Middle frontal gyrus (tissue), 1 donor: ENCODE measurements at regions not wholly inside any gene's neighbourhood (a gene's known extent, or its start where the extent isn't known, plus 50 kb on each side); places are given as distances from the start of the nearest gene placed in this dataset.

Source experiments
- DNase-seq: peaks from one replicate; pipeline ENCODE4 v3.0.0-alpha.2; 2015; ENCODE audit warnings: low spot score; ENCODE audit errors: extremely low spot score

DNA sequence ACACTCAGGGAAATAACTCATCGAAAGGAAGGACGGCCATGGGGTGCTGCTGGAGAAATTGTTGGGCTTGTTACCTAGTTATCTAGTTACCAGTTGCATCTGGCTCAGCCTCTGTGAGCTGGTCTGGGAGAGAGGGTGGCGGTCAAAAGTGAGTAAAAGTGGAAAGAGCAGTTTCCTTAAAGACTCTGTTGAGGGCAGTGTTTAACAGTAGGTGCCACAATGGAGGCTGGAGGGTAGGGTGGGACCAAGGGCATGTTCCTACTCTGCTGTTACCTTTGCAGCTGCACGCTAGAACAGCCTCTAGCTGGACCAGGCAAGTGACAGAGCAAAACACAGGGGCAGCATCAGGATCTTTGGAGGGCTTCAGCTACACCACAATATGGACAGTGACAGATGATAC, 228.8 kb upstream of the STARD13 start:
- DNase-seq: no peak

GRCh38 chr13:33515146-33515545, 229.6 kb upstream of the STARD13 start:
- DNase-seq: no peak

DNA sequence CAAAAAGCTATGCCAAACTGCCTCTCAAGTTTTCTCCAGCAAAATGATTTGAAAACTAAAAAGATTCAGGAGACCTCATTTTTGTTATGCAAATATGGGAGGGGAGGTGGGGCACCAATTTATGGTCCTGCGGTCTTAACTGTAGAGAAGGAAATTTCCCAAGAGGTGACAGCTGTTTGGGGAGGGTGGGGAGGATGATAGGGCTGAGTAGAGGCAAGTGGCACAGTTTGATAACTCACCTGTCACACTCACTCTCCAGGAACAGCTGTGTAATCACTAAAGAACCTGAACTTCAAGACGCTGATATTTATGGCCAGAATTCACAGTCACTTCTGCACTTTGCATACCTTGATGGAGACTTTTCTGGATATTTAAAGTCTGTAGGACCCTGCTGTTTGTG, 232.9 kb upstream of the STARD13 start:
- DNase-seq: no peak

GRCh38 chr13:33519561-33520467, 234.3 kb upstream of the STARD13 start:
- DNase-seq: no peak

DNA sequence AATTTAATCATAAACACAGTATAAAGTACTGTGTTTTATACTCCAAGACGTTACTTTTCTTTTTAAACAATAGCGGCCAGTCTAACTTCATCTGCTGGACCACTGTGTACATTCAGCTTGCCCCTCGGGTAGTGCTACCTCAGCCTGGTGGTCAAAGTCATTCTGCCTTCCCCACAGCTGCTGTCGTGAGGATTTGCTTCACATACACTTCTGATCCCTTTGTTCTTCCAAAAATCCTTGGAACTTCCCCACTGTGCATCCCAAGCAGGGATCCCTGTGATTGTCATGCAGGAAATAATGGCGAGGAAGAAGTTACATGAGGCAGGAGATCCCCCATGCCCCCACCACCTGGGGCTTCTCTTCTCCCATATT, 234.9 kb upstream of the STARD13 start:
- DNase-seq: no peak

DNA sequence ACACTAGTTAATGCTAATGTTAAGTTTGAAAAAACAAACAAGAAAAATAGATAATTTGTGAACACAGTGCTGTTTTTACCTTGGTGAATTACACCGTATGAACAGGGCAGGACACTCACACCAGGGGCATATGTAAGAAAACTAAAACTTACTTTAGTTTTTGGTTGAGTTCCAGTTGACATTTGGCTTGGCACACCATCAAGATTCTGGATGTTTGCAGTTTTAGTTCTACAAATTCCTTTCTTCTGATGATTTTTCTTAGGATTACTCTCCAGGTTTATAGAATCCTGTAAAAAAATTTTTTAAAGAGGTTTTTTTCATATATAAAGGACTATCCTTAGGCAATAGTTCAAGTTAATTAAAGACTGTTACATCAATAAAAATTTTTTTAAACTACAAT, 238.5 kb upstream of the STARD13 start:
- DNase-seq: no peak

GRCh38 chr13:33525763-33526162, 240.2 kb upstream of the STARD13 start:
- DNase-seq: no peak

DNA sequence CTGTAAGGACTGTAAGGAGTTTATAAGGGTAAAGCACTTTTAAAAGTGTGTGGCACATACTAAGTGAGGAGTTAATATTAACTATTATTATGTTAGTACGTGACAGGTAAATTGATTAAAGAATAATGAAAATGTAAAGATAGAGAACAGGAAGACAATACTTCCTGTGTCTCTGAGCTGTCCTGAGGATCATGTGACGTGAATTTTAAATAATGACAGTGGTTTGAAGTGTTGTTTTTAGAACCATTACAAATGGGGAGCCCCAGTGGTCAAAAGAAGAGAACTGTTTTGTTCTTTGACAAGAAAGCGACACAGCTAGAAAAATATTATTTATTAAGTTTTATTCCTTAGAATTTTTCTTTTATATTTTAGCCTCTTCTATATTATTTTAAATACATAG, 241.2 kb upstream of the STARD13 start:
- DNase-seq: no peak

DNA sequence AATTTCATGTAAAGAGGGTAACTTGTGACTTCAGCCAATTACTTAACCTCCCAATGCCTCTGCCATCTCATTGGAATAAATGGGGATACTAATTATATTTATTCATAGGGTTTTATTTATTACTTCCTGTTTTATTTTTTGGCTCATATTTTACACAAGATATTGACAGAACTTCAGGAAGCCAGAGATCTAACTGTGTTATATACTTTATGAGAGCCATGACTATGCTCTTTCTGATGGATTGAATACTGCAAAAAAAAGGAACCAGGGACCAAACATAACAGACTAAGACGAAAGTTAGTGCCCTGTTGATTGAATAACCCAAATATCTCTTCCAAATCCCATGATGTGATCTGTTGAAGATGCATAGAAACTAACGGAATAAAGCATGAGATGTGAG, 243.3 kb upstream of the STARD13 start:
- DNase-seq: no peak

GRCh38 chr13:33531484-33531883, 245.9 kb upstream of the STARD13 start:
- DNase-seq: no peak

DNA sequence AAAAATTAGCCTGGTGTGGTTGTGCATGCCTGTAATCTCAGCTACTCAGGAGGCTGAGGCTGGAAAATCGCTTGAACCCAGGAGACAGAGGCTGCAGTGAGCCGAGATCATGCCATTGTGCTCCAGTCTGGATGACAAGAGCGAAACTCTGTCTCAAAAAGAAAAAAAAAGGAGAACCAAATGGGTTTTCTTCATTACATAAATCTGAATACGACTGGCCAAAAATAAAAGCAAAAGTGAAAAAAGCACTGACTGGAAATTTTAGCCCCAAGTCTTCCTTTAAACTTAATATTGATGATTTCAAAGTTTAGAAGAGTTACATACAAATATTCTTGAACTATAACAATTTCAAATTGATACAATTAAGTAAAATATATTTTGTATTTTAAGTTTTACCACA, 249.5 kb upstream of the STARD13 start:
- no peak for DNase-seq

DNA sequence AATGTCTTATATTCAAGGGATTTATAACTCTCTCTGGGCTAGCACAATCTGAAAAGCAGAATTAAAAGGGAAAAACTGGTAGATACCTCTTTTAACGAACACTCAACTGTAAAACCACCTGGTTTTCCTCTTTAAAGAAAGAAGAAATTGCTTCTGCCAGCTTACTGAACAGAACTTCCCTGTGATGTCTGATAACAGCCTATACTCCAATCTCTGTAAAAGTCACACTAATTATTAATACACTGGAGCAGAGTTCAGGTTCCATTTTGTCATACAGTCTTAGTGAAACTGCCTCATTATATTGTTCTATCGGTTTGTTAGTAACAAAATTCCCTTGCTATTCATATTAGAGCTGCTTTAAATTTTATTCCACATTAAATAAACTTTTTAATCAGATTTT, 251.0 kb upstream of the STARD13 start:
- DNase-seq: no peak

- DNase-seq: no peak
Observed at GRCh38 chr13:33537026-33537425, 251.5 kb upstream of the STARD13 start.

- DNase-seq: no peak
Observed at GRCh38 chr13:33537676-33538075, 252.1 kb upstream of the STARD13 start.

GRCh38 chr13:33541456-33541855, 255.9 kb upstream of the STARD13 start:
- no peak for DNase-seq

DNA sequence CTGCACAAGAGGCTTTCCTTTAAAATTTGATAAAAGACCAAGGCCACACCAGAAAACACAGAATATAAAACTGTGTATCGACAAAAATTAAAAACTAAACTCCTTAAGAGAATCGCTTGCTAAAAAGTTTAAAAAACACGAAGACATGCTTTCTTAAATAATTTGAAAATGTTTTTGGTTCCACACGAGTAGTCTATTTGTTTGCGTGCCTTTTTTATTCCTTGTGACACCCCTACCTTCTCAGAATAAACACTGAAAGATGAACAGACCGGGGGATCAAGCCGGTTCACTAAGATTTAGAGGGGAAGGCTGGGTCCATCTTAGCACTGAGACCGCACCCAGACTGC, 256.4 kb upstream of the STARD13 start:
- DNase-seq: no peak

- DNase-seq: peak; percentile 93
Observed at GRCh38 chr13:33542309-33543088, 256.9 kb upstream of the STARD13 start.

DNA sequence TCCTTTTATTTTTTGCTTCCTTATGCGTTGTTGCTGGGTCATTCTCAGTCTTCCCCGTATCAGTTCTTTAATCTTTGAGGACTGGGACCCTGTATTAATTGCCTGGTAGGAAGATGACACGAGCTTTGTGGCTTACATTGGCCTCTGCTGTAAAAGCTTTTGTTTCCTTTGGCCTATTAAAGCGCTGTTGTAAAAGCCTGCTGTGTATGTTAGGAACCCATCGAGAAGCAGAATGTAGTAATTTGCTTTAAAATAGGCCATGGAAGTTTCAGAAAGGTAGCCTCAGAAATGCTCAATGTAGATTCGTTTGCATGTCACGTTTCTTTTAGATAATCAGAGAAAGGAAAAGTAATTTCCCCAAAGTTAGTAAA, 257.5 kb upstream of the STARD13 start:
- no peak for DNase-seq

- DNase-seq: no peak
Observed at GRCh38 chr13:33543631-33544265, 258.2 kb upstream of the STARD13 start.

GRCh38 chr13:33544308-33544707, 258.8 kb upstream of the STARD13 start:
- DNase-seq: no peak

DNA sequence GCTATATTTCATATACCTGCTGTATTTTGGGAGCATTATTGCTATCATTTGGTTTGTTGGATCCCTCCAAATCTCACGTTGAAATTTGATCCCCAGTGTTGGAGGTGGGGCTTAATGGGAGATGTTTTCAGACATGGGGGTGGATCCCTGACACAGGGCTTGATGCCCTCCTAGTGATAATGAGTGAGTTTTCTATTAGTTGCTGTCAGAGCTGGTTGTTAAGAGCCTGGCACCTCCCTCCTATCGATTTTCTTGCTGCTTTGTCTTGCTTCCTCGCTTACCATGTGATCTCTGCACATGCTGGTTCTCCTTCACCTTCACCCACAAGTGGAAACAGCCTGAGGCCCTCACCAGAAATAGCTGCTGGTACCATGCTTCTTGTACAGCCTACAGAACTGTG, 259.9 kb upstream of the STARD13 start:
- DNase-seq: no peak

DNA sequence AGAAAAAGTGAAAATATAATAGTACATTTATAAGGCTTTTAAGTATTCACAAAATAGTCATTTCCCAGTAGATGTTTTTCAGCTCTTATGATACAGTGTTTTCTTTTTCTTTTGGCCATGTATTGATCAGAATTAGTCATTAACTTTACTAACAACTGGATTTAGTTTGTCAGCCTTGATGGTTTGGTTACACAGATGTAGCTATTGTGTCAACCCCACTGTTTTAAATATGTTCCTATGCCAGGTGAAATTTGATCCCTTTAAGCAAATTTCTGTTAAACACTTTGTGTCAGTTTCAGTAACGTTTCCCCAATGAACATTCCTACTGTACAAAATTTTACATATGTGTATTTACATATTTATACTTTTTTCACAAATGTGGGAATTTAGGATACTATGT, 261.5 kb upstream of the STARD13 start:
- DNase-seq: no peak
